ENCODE measurements at regions not wholly inside any gene's neighbourhood (a gene's known extent, or its start where the extent isn't known, plus 50 kb on each side); places are given as distances from the start of the nearest gene placed in this dataset.

GRCh38 chr6:23228439-23229024 is 659.2 kb downstream of the HDGFL1 start:
- TF ChIP-seq CTCF (IDR thresholded peaks at IDR 0.05) (no peak), POLR2A (IDR thresholded peaks at IDR 0.05; ENCODE audit: low read depth) (no peak), POLR2AphosphoS5 (IDR thresholded peaks at IDR 0.05) (no peak), EP300 (IDR thresholded peaks at IDR 0.05) (no peak)

Data from esophagus muscularis mucosa (tissue), 4 donors.